ENCODE measurements at regions not wholly inside any gene's neighbourhood (a gene's known extent, or its start where the extent isn't known, plus 50 kb on each side); places are given as distances from the start of the nearest gene placed in this dataset.

- H3K4me1 Mint-ChIP-seq (ENCODE audit: low read depth): no peaks in the 10 kb centered on the region
Observed at GRCh38 chr20:39225536-39225935, 263.4 kb downstream of the DHX35 start.

GRCh38 chr20:39222101-39222500, 260.0 kb downstream of the DHX35 start:
- TF ChIP-seq CTCF (IDR thresholded peaks at IDR 0.05): no peak
- Mint-ChIP-seq H3K27ac (no peak overlapping the region), H3K27me3 (peaks cover 3% of the 10 kb centered on the region), H3K36me3 (ENCODE audit: low read depth) (no peaks in the 10 kb centered on the region), H3K9me3 (no peaks in the 10 kb centered on the region), H3K4me3 (no peak overlapping the region), H3K4me1 (ENCODE audit: low read depth) (no peaks in the 10 kb centered on the region)
- ChIA-PET POLR2A (no interaction called here), CTCF (no interaction called here)
- no peak for DNase-seq
- ATAC-seq: no peak
- intact Hi-C loops (cut with micrococcal nuclease): no loop called here

More at GRCh38 chr20:39225536-39225935, 263.4 kb downstream of the DHX35 start:
- H3K27me3 Mint-ChIP-seq: peaks cover 2% of the 10 kb centered on the region
- no peak for TF ChIP-seq CTCF (IDR thresholded peaks at IDR 0.05)
- H3K27ac Mint-ChIP-seq: no peak overlapping the region
- intact Hi-C loops (cut with micrococcal nuclease): no loop called here
- no peaks in the 10 kb centered on the region for H3K36me3 Mint-ChIP-seq (ENCODE audit: low read depth)
- no peak overlapping the region for H3K4me3 Mint-ChIP-seq
- CTCF ChIA-PET: no interaction called here
- ATAC-seq (no peak), DNase-seq (no peak)
- POLR2A ChIA-PET: no interaction called here
- no peaks in the 10 kb centered on the region for H3K9me3 Mint-ChIP-seq

- ChIA-PET POLR2A (no interaction called here), CTCF (no interaction called here)
- Mint-ChIP-seq H3K4me3 (no peak overlapping the region), H3K9me3 (no peaks in the 10 kb centered on the region), H3K36me3 (ENCODE audit: low read depth) (no peaks in the 10 kb centered on the region), H3K27ac (no peak overlapping the region), H3K27me3 (peaks cover 6% of the 10 kb centered on the region), H3K4me1 (ENCODE audit: low read depth) (no peaks in the 10 kb centered on the region)
- TF ChIP-seq CTCF (IDR thresholded peaks at IDR 0.05): no peak
- no peak for ATAC-seq
- no peak for DNase-seq
- intact Hi-C loops (cut with micrococcal nuclease): no loop called here
Observed at GRCh38 chr20:39216195-39216594, 254.1 kb downstream of the DHX35 start.

GRCh38 chr20:39214828-39215227, 252.7 kb downstream of the DHX35 start:
- ChIA-PET CTCF (no interaction called here), POLR2A (no interaction called here)
- Mint-ChIP-seq H3K36me3 (ENCODE audit: low read depth) (no peaks in the 10 kb centered on the region), H3K27me3 (peaks cover 5% of the 10 kb centered on the region), H3K9me3 (no peaks in the 10 kb centered on the region), H3K4me3 (no peak overlapping the region), H3K4me1 (ENCODE audit: low read depth) (no peaks in the 10 kb centered on the region), H3K27ac (no peak overlapping the region)
- ATAC-seq (no peak), DNase-seq (no peak)
- no peak for TF ChIP-seq CTCF (IDR thresholded peaks at IDR 0.05)
- intact Hi-C loops (cut with micrococcal nuclease): no loop called here

GRCh38 chr20:39213476-39214145, 251.5 kb downstream of the DHX35 start:
- H3K9me3 Mint-ChIP-seq: no peaks in the 10 kb centered on the region
- intact Hi-C loops (cut with micrococcal nuclease): no loop called here
- no peaks in the 10 kb centered on the region for H3K36me3 Mint-ChIP-seq (ENCODE audit: low read depth)
- peaks cover 5% of the 10 kb centered on the region for H3K27me3 Mint-ChIP-seq
- H3K4me3 Mint-ChIP-seq: no peak overlapping the region
- DNase-seq (no peak), ATAC-seq (no peak)
- H3K27ac Mint-ChIP-seq: no peak overlapping the region
- POLR2A ChIA-PET: no interaction called here
- CTCF ChIA-PET: no interaction called here
- TF ChIP-seq CTCF (IDR thresholded peaks at IDR 0.05): no peak
- H3K4me1 Mint-ChIP-seq (ENCODE audit: low read depth): no peaks in the 10 kb centered on the region

Measured in activated CD8-positive, alpha-beta T cell treated with anti-CD3 and anti-CD28 coated beads for 36 hours (primary cell).